ENCODE measurements at regions not wholly inside any gene's neighbourhood (a gene's known extent, or its start where the extent isn't known, plus 50 kb on each side); places are given as distances from the start of the nearest gene placed in this dataset.
"Not testable (repeated sequence)": the region's sequence is repeated elsewhere in the genome, so short reads cannot be mapped to it uniquely, and the experiment has no call there.

GRCh38 chr16:65318590-65319257 lies 196.9 kb upstream of the CDH11 start:
- DNase-seq: peak in 1 of 2 experiments; percentile 28

- DNase-seq: peak; percentile 83 to 94
Observed at GRCh38 chr16:65318138-65318537, 196.3 kb upstream of the CDH11 start.

GRCh38 chr16:65316808-65317207 lies 194.9 kb upstream of the CDH11 start:
- DNase-seq: no peak

GRCh38 chr16:65315081-65315780 lies 193.4 kb upstream of the CDH11 start:
- no peak for DNase-seq

GRCh38 chr16:65314627-65315008 lies 192.8 kb upstream of the CDH11 start:
- no peak for DNase-seq

- no peak for DNase-seq
Observed at GRCh38 chr16:65313936-65314626, 192.2 kb upstream of the CDH11 start.

GRCh38 chr16:65312795-65313194 lies 190.9 kb upstream of the CDH11 start:
- no peak for DNase-seq

- DNase-seq: no peak
Observed at GRCh38 chr16:65312071-65312470, 190.2 kb upstream of the CDH11 start.

GRCh38 chr16:65310491-65310890 lies 188.6 kb upstream of the CDH11 start:
- not testable (repeated sequence) for DNase-seq

- DNase-seq: no peak
Observed at GRCh38 chr16:65309354-65309753, 187.5 kb upstream of the CDH11 start.

- DNase-seq: no peak
Observed at GRCh38 chr16:65308506-65308905, 186.6 kb upstream of the CDH11 start.

- no peak for DNase-seq
Observed at GRCh38 chr16:65307286-65307685, 185.4 kb upstream of the CDH11 start.

- no peak for DNase-seq
Observed at GRCh38 chr16:65306722-65307121, 184.9 kb upstream of the CDH11 start.

- DNase-seq: no peak
Observed at GRCh38 chr16:65306300-65306699, 184.4 kb upstream of the CDH11 start.

GRCh38 chr16:65305266-65305959 lies 183.6 kb upstream of the CDH11 start:
- DNase-seq: peak; percentile 50 to 71

- no peak for DNase-seq
Observed at GRCh38 chr16:65301029-65301428, 179.2 kb upstream of the CDH11 start.

GRCh38 chr16:65297453-65297852 lies 175.6 kb upstream of the CDH11 start:
- DNase-seq: no peak

- DNase-seq: no peak
Observed at GRCh38 chr16:65295527-65295926, 173.7 kb upstream of the CDH11 start.

GRCh38 chr16:65294708-65295107 lies 172.8 kb upstream of the CDH11 start:
- DNase-seq: no peak

GRCh38 chr16:65294165-65294564 lies 172.3 kb upstream of the CDH11 start:
- DNase-seq: no peak

- DNase-seq: peak in 1 of 2 experiments; percentile 46
Observed at GRCh38 chr16:65289022-65289421, 167.2 kb upstream of the CDH11 start.

GRCh38 chr16:65287307-65287706 lies 165.4 kb upstream of the CDH11 start:
- DNase-seq: no peak

Data from NCI-H524 (cell line).